Vagina (tissue), 2 donors: ENCODE measurements at regions not wholly inside any gene's neighbourhood (a gene's known extent, or its start where the extent isn't known, plus 50 kb on each side); places are given as distances from the start of the nearest gene placed in this dataset.

Experiments
- DNase-seq, 2 donors: peaks; one replicate each; pipeline ENCODE4 v3.0.0-alpha.2; 2017; ENCODE audit errors: extremely low spot score in 2 of 2
- H3K27ac ChIP-seq: fragments of 200-600 bp; sonication (generic); one replicate; pipeline ENCODE4 v1.5.1; 2019
- H3K27me3 ChIP-seq: fragments of 200-600 bp; sonication (generic); one replicate; pipeline ENCODE4 v1.5.1; 2019
- H3K36me3 ChIP-seq, 2 donors: fragments of 200-600 bp; sonication (generic); one replicate each; pipeline ENCODE4 v1.5.1; 2017 to 2019
- H3K4me1 ChIP-seq: fragments of 200-600 bp; sonication (generic); one replicate; pipeline ENCODE4 v1.5.1; 2019
- H3K4me3 ChIP-seq, 2 donors: fragments of 200-600 bp; sonication (generic); 1 replicate in 1 of 2; 2 replicates in 1 of 2; pipeline ENCODE4 v1.5.1; 2016 to 2019
- H3K9me3 ChIP-seq: fragments of 200-600 bp; sonication (generic); one replicate; pipeline ENCODE4 v1.5.1; 2019
- CTCF ChIP-seq, 3 experiments: fragments of 450-650 bp in 2 of 3; fragments of 200-600 bp in 1 of 3; sonication (generic) in 1 of 3; IDR thresholded peaks; one replicate each; pipeline ENCODE4 v1.5.1; 2017 to 2019; ENCODE audit warnings: antibody characterized with exemption in 3 of 3, mild to moderate bottlenecking in 2 of 3, moderate library complexity in 2 of 3
- POLR2A ChIP-seq, 2 donors: fragments of 450-650 bp; IDR thresholded peaks; one replicate each; pipeline ENCODE4 v1.6.1; 2017; ENCODE audit warnings: antibody characterized with exemption in 2 of 2, mild to moderate bottlenecking in 2 of 2, moderate library complexity in 2 of 2
- POLR2AphosphoS5 ChIP-seq, 2 donors: sonication (generic); formaldehyde crosslinking; IDR thresholded peaks; one replicate each; pipeline ENCODE4 v1.9.0; 2017; ENCODE audit warnings: antibody characterized with exemption in 2 of 2, mild to moderate bottlenecking in 2 of 2, low read depth in 1 of 2; ENCODE audit not compliant: insufficient read depth in 1 of 2
- intact Hi-C: fragments of 100-400 bp; cut with DNase I; formaldehyde crosslinking; loops from one replicate; pipeline ENCODE4 v1.15.1; 2023

GRCh38 chr16:35690413-35690812, 2231.0 kb downstream of the TP53TG3F start:
- peak; percentile 40 to 65 for DNase-seq
- Histone ChIP-seq H3K36me3 (no peaks in the 10 kb centered on the region), H3K4me3 (no peak overlapping the region), H3K4me1 (no peaks in the 10 kb centered on the region), H3K27ac (no peak overlapping the region), H3K27me3 (no peaks in the 10 kb centered on the region), H3K9me3 (peaks cover 7% of the 10 kb centered on the region)
- TF ChIP-seq POLR2AphosphoS5 (IDR thresholded peaks at IDR 0.05; ENCODE audit: insufficient read depth in 1 of 2, low read depth in 1 of 2) (no peak), CTCF (IDR thresholded peaks at IDR 0.05) (no peak), POLR2A (IDR thresholded peaks at IDR 0.05) (no peak)
- intact Hi-C loops, result no loop called here

- TF ChIP-seq CTCF (IDR thresholded peaks at IDR 0.05), result no peak
- TF ChIP-seq POLR2AphosphoS5 (IDR thresholded peaks at IDR 0.05; ENCODE audit: insufficient read depth in 1 of 2, low read depth in 1 of 2), result no peak
- no peak for TF ChIP-seq POLR2A (IDR thresholded peaks at IDR 0.05)
- Histone ChIP-seq H3K9me3 (peaks cover 13% of the 10 kb centered on the region), H3K27ac (no peak overlapping the region), H3K36me3 (no peaks in the 10 kb centered on the region), H3K27me3 (no peaks in the 10 kb centered on the region), H3K4me3 (no peak overlapping the region), H3K4me1 (no peaks in the 10 kb centered on the region)
- intact Hi-C loops, result no loop called here
- DNase-seq, result peak in 1 of 2 donors; percentile 64
These were observed 2231.6 kb downstream of the TP53TG3F start for GRCh38 chr16:35691057-35691456.

- Histone ChIP-seq H3K27ac (no peak overlapping the region), H3K27me3 (no peaks in the 10 kb centered on the region), H3K4me1 (no peaks in the 10 kb centered on the region), H3K4me3 (no peak overlapping the region), H3K9me3 (peaks cover 17% of the 10 kb centered on the region), H3K36me3 (no peaks in the 10 kb centered on the region)
- intact Hi-C loops, result no loop called here
- TF ChIP-seq POLR2AphosphoS5 (IDR thresholded peaks at IDR 0.05; ENCODE audit: insufficient read depth in 1 of 2, low read depth in 1 of 2) (no peak), CTCF (IDR thresholded peaks at IDR 0.05) (no peak), POLR2A (IDR thresholded peaks at IDR 0.05) (no peak)
- DNase-seq, result no peak
These were observed 2233.4 kb downstream of the TP53TG3F start for GRCh38 chr16:35692824-35693223.

GRCh38 chr16:35706901-35707300, 2247.5 kb downstream of the TP53TG3F start:
- TF ChIP-seq POLR2A (IDR thresholded peaks at IDR 0.05), result no peak
- TF ChIP-seq POLR2AphosphoS5 (IDR thresholded peaks at IDR 0.05; ENCODE audit: insufficient read depth in 1 of 2, low read depth in 1 of 2), result no peak
- no peak for TF ChIP-seq CTCF (IDR thresholded peaks at IDR 0.05)
- no peaks in the 10 kb centered on the region for H3K36me3 ChIP-seq
- H3K4me3 ChIP-seq, result no peak overlapping the region
- H3K9me3 ChIP-seq, result no peaks in the 10 kb centered on the region
- no peak overlapping the region for H3K27ac ChIP-seq
- intact Hi-C loops, result no loop called here
- H3K4me1 ChIP-seq, result no peaks in the 10 kb centered on the region
- no peaks in the 10 kb centered on the region for H3K27me3 ChIP-seq
- no peak for DNase-seq

GRCh38 chr16:35711435-35711834, 2252.0 kb downstream of the TP53TG3F start:
- TF ChIP-seq POLR2AphosphoS5 (IDR thresholded peaks at IDR 0.05; ENCODE audit: insufficient read depth in 1 of 2, low read depth in 1 of 2) (no peak), CTCF (IDR thresholded peaks at IDR 0.05) (no peak), POLR2A (IDR thresholded peaks at IDR 0.05) (no peak)
- DNase-seq, result peak in 1 of 2 donors; percentile 79

More at GRCh38 chr16:35711435-35711834, 2252.0 kb downstream of the TP53TG3F start:
- Histone ChIP-seq H3K27me3 (no peaks in the 10 kb centered on the region), H3K4me1 (no peaks in the 10 kb centered on the region), H3K4me3 (no peak overlapping the region), H3K36me3 (no peaks in the 10 kb centered on the region), H3K9me3 (peaks cover 6% of the 10 kb centered on the region), H3K27ac (no peak overlapping the region)
- intact Hi-C loops, result no loop called here
